ENCODE measurements at regions not wholly inside any gene's neighbourhood (a gene's known extent, or its start where the extent isn't known, plus 50 kb on each side); places are given as distances from the start of the nearest gene placed in this dataset.

DNA sequence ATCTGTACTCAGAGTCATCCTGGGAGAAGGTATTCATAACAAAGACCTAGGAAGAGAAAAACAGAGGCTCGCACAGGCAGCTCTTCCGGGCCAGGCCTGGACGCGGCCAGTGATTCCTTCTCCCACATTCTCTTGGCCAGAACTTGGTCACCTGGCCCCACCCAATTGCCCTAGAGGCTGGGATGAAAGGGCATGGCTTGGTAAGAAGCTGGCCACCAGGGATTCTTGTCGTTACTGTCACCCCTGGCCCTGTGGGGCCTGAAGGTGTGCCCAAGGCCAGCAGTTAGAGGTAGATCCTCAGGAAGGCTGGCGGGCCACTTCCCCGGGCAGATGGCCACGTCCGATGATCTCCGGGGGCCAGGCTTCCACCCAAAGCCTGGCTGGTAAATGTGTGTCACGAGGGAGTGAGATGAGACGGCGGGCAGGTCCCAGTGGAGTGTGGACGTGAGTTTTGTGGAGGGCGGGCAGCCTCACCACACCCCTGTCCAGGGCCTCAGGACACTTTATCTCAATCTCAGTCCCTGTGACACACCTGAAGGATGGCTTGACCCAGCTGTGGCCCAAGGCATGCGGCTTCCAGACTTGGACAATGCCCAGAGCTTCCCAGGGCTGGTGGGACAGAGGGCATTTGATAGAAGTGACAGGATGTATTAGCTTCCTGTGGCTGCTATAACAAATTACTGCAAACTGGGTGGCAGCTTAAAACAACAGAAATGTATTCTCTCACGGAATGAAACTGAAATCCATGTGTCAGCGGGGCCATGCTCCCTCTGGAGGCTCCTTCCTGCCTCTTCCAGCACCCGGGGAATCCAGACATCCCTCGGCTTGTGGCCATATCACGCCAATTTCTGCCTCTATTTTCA lies 66.3 kb upstream of the GSE1 start:
- peaks cover 5% of the 10 kb centered on the region for H3K27me3 Mint-ChIP-seq (ENCODE audit: low read depth)
- H3K4me3 Mint-ChIP-seq = no peak overlapping the region
- H3K9me3 Mint-ChIP-seq = no peaks in the 10 kb centered on the region
- no peaks in the 10 kb centered on the region for H3K36me3 Mint-ChIP-seq (ENCODE audit: low read depth)
- TF ChIP-seq CTCF (IDR thresholded peaks at IDR 0.05; ENCODE audit: unreplicated experiment in 3 of 3) = no peak
- H3K4me1 Mint-ChIP-seq = peaks cover 38% of the 10 kb centered on the region
- no peak overlapping the region for H3K27ac Mint-ChIP-seq

GRCh38 chr16:85548375-85548774 lies 64.7 kb upstream of the GSE1 start:
- Mint-ChIP-seq H3K27me3 (ENCODE audit: low read depth) (peaks cover 5% of the 10 kb centered on the region), H3K4me3 (no peak overlapping the region), H3K4me1 (peaks cover 28% of the 10 kb centered on the region), H3K36me3 (ENCODE audit: low read depth) (no peaks in the 10 kb centered on the region), H3K27ac (no peak overlapping the region), H3K9me3 (no peaks in the 10 kb centered on the region)
- TF ChIP-seq CTCF (IDR thresholded peaks at IDR 0.05; ENCODE audit: unreplicated experiment in 3 of 3) = no peak

GRCh38 chr16:85549766-85550421 lies 63.2 kb upstream of the GSE1 start:
- Mint-ChIP-seq H3K27ac (no peak overlapping the region), H3K27me3 (ENCODE audit: low read depth) (peaks cover 5% of the 10 kb centered on the region), H3K4me1 (peaks cover 27% of the 10 kb centered on the region), H3K9me3 (no peaks in the 10 kb centered on the region), H3K36me3 (ENCODE audit: low read depth) (no peaks in the 10 kb centered on the region), H3K4me3 (no peak overlapping the region)
- no peak for TF ChIP-seq CTCF (IDR thresholded peaks at IDR 0.05; ENCODE audit: unreplicated experiment in 3 of 3)

GRCh38 chr16:85550422-85550864 lies 62.7 kb upstream of the GSE1 start:
- H3K9me3 Mint-ChIP-seq = no peaks in the 10 kb centered on the region
- TF ChIP-seq CTCF (IDR thresholded peaks at IDR 0.05; ENCODE audit: unreplicated experiment in 3 of 3) = peak in 1 of 3 experiments; percentile 15
- H3K27me3 Mint-ChIP-seq (ENCODE audit: low read depth) = peaks cover 5% of the 10 kb centered on the region
- H3K4me1 Mint-ChIP-seq = peaks cover 24% of the 10 kb centered on the region
- no peaks in the 10 kb centered on the region for H3K36me3 Mint-ChIP-seq (ENCODE audit: low read depth)
- H3K27ac Mint-ChIP-seq = no peak overlapping the region
- H3K4me3 Mint-ChIP-seq = no peak overlapping the region

DNA sequence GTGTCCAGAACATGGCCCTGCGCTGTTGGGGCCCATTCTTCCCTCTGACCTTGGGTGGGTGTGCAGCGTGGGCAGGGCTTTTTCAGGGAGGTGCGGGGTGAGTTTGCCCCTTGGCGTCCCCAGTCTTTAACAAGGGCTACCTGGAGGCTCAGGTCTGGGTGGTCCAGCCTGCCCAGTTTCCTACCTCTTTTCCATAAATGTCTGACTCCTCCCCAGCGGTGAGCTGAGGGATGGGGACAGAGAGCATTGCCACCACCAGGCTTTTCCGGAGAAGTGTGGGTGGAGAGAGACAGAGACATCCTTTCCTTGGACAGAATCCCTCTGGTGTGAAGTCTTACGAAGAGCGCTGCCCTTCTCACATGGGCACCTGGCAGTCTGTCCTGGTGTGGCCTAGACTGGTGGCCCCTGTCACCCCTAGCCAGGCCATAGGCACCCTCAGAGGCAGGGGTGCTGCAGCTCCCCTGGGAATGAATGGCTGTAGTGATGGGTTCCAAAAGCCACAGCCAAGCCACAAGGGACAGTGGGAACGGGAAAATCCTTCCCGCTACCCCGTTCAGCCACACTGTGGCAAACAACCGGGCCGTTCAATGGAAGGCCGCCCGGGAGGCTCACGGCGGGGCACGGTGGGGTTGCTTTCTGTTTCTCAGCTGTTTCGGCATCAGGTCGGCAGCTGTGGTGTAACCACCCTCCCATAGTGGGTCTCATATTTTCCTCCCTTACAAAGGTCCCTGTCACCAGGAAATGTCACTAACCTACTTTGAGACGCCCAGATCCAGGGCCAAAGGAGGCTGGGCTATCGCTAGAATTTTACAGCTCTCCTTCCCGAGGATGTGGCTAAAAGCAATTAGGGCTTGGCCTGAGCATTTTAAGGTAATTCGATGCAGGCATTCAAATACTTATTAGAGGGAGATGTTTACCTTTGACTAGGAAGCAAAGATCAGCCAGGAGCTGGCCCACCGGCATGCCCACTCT lies 61.9 kb upstream of the GSE1 start:
- peak overlapping the region; percentile 38 to 72 (median 64) for H3K27ac Mint-ChIP-seq
- peaks cover 9% of the 10 kb centered on the region for H3K27me3 Mint-ChIP-seq (ENCODE audit: low read depth)
- peak overlapping the region; percentile 63 to 81 (median 75) for H3K4me3 Mint-ChIP-seq
- H3K4me1 Mint-ChIP-seq = peaks cover 32% of the 10 kb centered on the region
- no peaks in the 10 kb centered on the region for H3K9me3 Mint-ChIP-seq
- no peaks in the 10 kb centered on the region for H3K36me3 Mint-ChIP-seq (ENCODE audit: low read depth)
- no peak for TF ChIP-seq CTCF (IDR thresholded peaks at IDR 0.05; ENCODE audit: unreplicated experiment in 3 of 3)

Measured in nephron (organoid).